ENCODE measurements at regions not wholly inside any gene's neighbourhood (a gene's known extent, or its start where the extent isn't known, plus 50 kb on each side); places are given as distances from the start of the nearest gene placed in this dataset.
"Not testable (repeated sequence)": the region's sequence is repeated elsewhere in the genome, so short reads cannot be mapped to it uniquely, and the experiment has no call there.

GRCh38 chr18:70397259-70397925 lies 108.5 kb downstream of the SOCS6 start:
- Histone ChIP-seq H3K4me1 (ENCODE audit: low read depth) (peaks cover 8% of the 10 kb centered on the region), H3K27me3 (no peaks in the 10 kb centered on the region), H3K4me3 (no peak overlapping the region), H3K27ac (no peak overlapping the region), H3K36me3 (no peaks in the 10 kb centered on the region), H3K9me3 (ENCODE audit: low read depth) (no peaks in the 10 kb centered on the region)
- no peak for DNase-seq (ENCODE audit: low read depth in 1 of 2, low spot score in 1 of 2)
- no peak for TF ChIP-seq CTCF (IDR thresholded peaks at IDR 0.05; ENCODE audit: low read depth, low read length)

GRCh38 chr18:70395771-70396170 lies 106.9 kb downstream of the SOCS6 start:
- not testable (repeated sequence) for H3K4me3 ChIP-seq; H3K36me3 ChIP-seq; H3K4me1 ChIP-seq (ENCODE audit: low read depth); H3K27me3 ChIP-seq; H3K27ac ChIP-seq; H3K9me3 ChIP-seq (ENCODE audit: low read depth); DNase-seq (ENCODE audit: low read depth in 1 of 2, low spot score in 1 of 2)

GRCh38 chr18:70394672-70395071 lies 105.8 kb downstream of the SOCS6 start:
- Histone ChIP-seq H3K9me3 (ENCODE audit: low read depth) (no peaks in the 10 kb centered on the region), H3K27me3 (no peaks in the 10 kb centered on the region), H3K27ac (no peak overlapping the region), H3K36me3 (no peaks in the 10 kb centered on the region), H3K4me3 (no peak overlapping the region), H3K4me1 (ENCODE audit: low read depth) (no peaks in the 10 kb centered on the region)
- no peak for DNase-seq (ENCODE audit: low read depth in 1 of 2, low spot score in 1 of 2)
- no peak for TF ChIP-seq CTCF (IDR thresholded peaks at IDR 0.05; ENCODE audit: low read depth, low read length)

- H3K4me3 ChIP-seq: no peak overlapping the region
- H3K9me3 ChIP-seq (ENCODE audit: low read depth): no peaks in the 10 kb centered on the region
- no peaks in the 10 kb centered on the region for H3K36me3 ChIP-seq
- no peak overlapping the region for H3K27ac ChIP-seq
- no peaks in the 10 kb centered on the region for H3K4me1 ChIP-seq (ENCODE audit: low read depth)
- no peaks in the 10 kb centered on the region for H3K27me3 ChIP-seq
- DNase-seq (ENCODE audit: low read depth in 1 of 2, low spot score in 1 of 2): no peak
- no peak for TF ChIP-seq CTCF (IDR thresholded peaks at IDR 0.05; ENCODE audit: low read depth, low read length)
Observed at GRCh38 chr18:70390371-70391090, 101.7 kb downstream of the SOCS6 start.

DNA sequence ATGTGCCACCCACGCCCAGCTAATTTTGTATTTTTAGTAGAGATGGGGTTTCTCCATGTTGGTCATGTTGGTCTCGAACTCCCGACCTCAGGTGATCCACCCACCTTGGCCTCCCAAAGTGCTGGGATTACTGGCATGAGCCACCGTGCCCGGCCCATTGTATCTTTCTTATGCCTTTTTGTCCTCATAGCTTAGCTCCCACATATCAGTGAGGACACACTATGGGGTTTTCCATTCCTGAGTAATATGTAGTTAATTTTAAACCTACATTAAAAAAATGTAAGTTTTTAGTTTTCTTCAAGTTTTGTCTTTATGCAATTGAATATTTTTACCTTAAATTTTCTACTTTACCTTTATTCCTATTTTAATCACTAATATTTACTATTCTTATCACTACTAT lies 100.2 kb downstream of the SOCS6 start:
- H3K4me3 ChIP-seq; H3K27ac ChIP-seq; H3K27me3 ChIP-seq; H3K9me3 ChIP-seq (ENCODE audit: low read depth); DNase-seq (ENCODE audit: low read depth in 1 of 2, low spot score in 1 of 2); H3K36me3 ChIP-seq; H3K4me1 ChIP-seq (ENCODE audit: low read depth): not testable (repeated sequence)

GRCh38 chr18:70387027-70387426 lies 98.2 kb downstream of the SOCS6 start:
- H3K9me3 ChIP-seq (ENCODE audit: low read depth): no peaks in the 10 kb centered on the region
- peaks cover 3% of the 10 kb centered on the region for H3K4me1 ChIP-seq (ENCODE audit: low read depth)
- TF ChIP-seq CTCF (IDR thresholded peaks at IDR 0.05; ENCODE audit: low read depth, low read length): no peak
- no peak overlapping the region for H3K27ac ChIP-seq
- H3K36me3 ChIP-seq: no peaks in the 10 kb centered on the region
- H3K4me3 ChIP-seq: no peak overlapping the region
- no peak for DNase-seq (ENCODE audit: low read depth in 1 of 2, low spot score in 1 of 2)
- H3K27me3 ChIP-seq: no peaks in the 10 kb centered on the region

Data from cardiac muscle cell (in vitro differentiated cells and primary cell).